ENCODE measurements at regions not wholly inside any gene's neighbourhood (a gene's known extent, or its start where the extent isn't known, plus 50 kb on each side); places are given as distances from the start of the nearest gene placed in this dataset.

- TF ChIP-seq KDM4A (IDR thresholded peaks at IDR 0.05; ENCODE audit: low read depth, low read length, severe bottlenecking) (no peak), SP1 (IDR thresholded peaks at IDR 0.05; ENCODE audit: low read depth, low read length) (no peak), RXRA (IDR thresholded peaks at IDR 0.05; ENCODE audit: insufficient read depth, low read depth, low read length) (no peak), TAF7 (optimal IDR thresholded peaks at IDR 0.05; ENCODE audit: borderline replicate concordance, low read depth, low read length) (no peak), CBX8 (IDR thresholded peaks at IDR 0.05; ENCODE audit: borderline replicate concordance, low read depth, low read length) (no peak)
These were observed 133.8 kb upstream of the PHACTR3 start (continued) for GRCh38 chr20:59470521-59470920.
